DOHH2 (cell line): ENCODE measurements at regions not wholly inside any gene's neighbourhood (a gene's known extent, or its start where the extent isn't known, plus 50 kb on each side); places are given as distances from the start of the nearest gene placed in this dataset.

Experiments
- H3F3A ChIP-seq: fragments of 200-600 bp; sonication (generic), shearing (Covaris generic); 2 replicates; pipeline ENCODE4 v1.6.0; 2016; ENCODE audit warnings: antibody characterized with exemption, mild to moderate bottlenecking; ENCODE audit not compliant: control insufficient read depth, insufficient read depth
- H3K27ac ChIP-seq: fragments of 200-600 bp; sonication (generic); 2 replicates; pipeline ENCODE4 v1.5.1; 2014; ENCODE audit warnings: low read depth, mild to moderate bottlenecking, low read length, moderate library complexity
- H3K27me3 ChIP-seq: fragments of 200-600 bp; sonication (generic); 2 replicates; pipeline ENCODE4 v1.6.1; 2014; ENCODE audit warnings: mild to moderate bottlenecking, low read length, mixed read lengths; ENCODE audit not compliant: control insufficient read depth
- H3K36me3 ChIP-seq: fragments of 200-600 bp; sonication (generic); 2 replicates; pipeline ENCODE4 v1.6.1; 2014; ENCODE audit warnings: mild to moderate bottlenecking, low read length, moderate library complexity, mixed read lengths; ENCODE audit not compliant: control insufficient read depth
- H3K4me1 ChIP-seq: fragments of 200-600 bp; sonication (generic); 2 replicates; pipeline ENCODE4 v1.6.1; 2014; ENCODE audit warnings: mild to moderate bottlenecking, low read length, mixed read lengths; ENCODE audit not compliant: control insufficient read depth
- H3K4me2 ChIP-seq: fragments of 200-600 bp; sonication (generic); 2 replicates; pipeline ENCODE4 v1.6.0; 2014; ENCODE audit warnings: mild to moderate bottlenecking, low read length, moderate library complexity
- H3K4me3 ChIP-seq: fragments of 200-600 bp; sonication (generic); 2 replicates; pipeline ENCODE4 v1.5.1; 2014; ENCODE audit warnings: mild to moderate bottlenecking, low read length, mixed read lengths
- H3K79me2 ChIP-seq: fragments of 200-600 bp; sonication (generic); 2 replicates; pipeline ENCODE4 v1.6.1; 2014; ENCODE audit warnings: mild to moderate bottlenecking, low read length, mixed read lengths; ENCODE audit not compliant: control insufficient read depth
- H3K9me2 ChIP-seq: fragments of 200-600 bp; sonication (generic); replicated peaks from 2 replicates; pipeline ENCODE4 v1.6.1; 2014; ENCODE audit warnings: mild to moderate bottlenecking, low read length, mixed read lengths; ENCODE audit not compliant: control insufficient read depth
- H3K9me3 ChIP-seq: fragments of 200-600 bp; sonication (generic); 2 replicates; pipeline ENCODE4 v1.6.1; 2014; ENCODE audit warnings: antibody characterized with exemption, low read length, mixed read lengths; ENCODE audit not compliant: control insufficient read depth, insufficient read depth
- H4K20me1 ChIP-seq: fragments of 200-600 bp; sonication (generic); 2 replicates; pipeline ENCODE4 v1.6.0; 2014; ENCODE audit warnings: low read depth, mild to moderate bottlenecking, antibody characterized with exemption, low read length, moderate library complexity; ENCODE audit not compliant: control insufficient read depth, insufficient read depth
- EZH2phosphoT487 ChIP-seq: fragments of 200-600 bp; sonication (generic); IDR thresholded peaks from 2 replicates; pipeline ENCODE4 v1.6.1; 2017; ENCODE audit warnings: borderline replicate concordance, mild to moderate bottlenecking, antibody characterized with exemption, low read length, moderate library complexity, mixed read lengths
- TF ChIP-seq, protein P1 (sequence below): fragments of 200-600 bp; sonication (generic); IDR thresholded peaks from one replicate; pipeline ENCODE4 v1.5.1; 2014; ENCODE audit warnings: antibody characterized with exemption, mild to moderate bottlenecking, low read depth, low read length; ENCODE audit not compliant: poor library complexity, severe bottlenecking

DNA sequence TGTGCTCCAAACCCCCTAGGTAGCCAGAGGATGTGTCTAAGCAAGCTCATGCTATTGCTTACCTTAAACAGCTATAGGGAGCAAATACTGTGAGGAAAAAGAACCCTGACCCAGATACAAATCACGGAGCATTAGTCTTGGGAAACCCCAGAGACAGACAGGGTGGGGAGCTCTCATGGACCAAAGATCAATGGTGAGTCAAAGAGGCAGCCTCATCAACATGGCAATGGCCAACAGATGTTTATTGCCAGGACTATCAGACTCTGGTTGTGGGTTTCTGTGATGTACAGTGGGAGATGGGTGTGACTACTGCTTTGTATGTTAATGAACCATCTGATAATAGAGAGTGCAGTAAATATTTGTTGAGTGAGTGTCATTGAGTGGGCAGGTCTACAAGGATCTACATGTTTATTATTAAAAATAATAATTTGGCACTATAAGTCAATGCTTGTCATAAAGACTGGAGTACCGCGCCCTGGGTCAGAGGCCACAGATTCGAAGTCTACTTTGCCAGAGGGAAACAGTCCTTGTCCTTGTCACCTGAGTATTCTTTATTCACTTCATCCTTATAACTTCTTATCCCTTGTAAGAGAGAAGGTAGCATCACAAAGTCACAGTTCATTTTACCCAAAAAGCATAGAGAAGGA, 56.5 kb upstream of the RAI14 start:
- no peaks in the 10 kb centered on the region for H3K9me3 ChIP-seq
- H3K9me2 ChIP-seq = no peaks in the 10 kb centered on the region
- no peak overlapping the region for H3K4me2 ChIP-seq
- H3K4me1 ChIP-seq = no peaks in the 10 kb centered on the region
- H3K27me3 ChIP-seq = no peaks in the 10 kb centered on the region
- H3K79me2 ChIP-seq = no peaks in the 10 kb centered on the region
- no peaks in the 10 kb centered on the region for H4K20me1 ChIP-seq
- H3K36me3 ChIP-seq = no peaks in the 10 kb centered on the region
- H3K27ac ChIP-seq = no peak overlapping the region
- no peak overlapping the region for H3K4me3 ChIP-seq
- H3F3A ChIP-seq = no peaks in the 10 kb centered on the region
- no peak for TF ChIP-seq EZH2phosphoT487
- TF ChIP-seq, protein P1, sequence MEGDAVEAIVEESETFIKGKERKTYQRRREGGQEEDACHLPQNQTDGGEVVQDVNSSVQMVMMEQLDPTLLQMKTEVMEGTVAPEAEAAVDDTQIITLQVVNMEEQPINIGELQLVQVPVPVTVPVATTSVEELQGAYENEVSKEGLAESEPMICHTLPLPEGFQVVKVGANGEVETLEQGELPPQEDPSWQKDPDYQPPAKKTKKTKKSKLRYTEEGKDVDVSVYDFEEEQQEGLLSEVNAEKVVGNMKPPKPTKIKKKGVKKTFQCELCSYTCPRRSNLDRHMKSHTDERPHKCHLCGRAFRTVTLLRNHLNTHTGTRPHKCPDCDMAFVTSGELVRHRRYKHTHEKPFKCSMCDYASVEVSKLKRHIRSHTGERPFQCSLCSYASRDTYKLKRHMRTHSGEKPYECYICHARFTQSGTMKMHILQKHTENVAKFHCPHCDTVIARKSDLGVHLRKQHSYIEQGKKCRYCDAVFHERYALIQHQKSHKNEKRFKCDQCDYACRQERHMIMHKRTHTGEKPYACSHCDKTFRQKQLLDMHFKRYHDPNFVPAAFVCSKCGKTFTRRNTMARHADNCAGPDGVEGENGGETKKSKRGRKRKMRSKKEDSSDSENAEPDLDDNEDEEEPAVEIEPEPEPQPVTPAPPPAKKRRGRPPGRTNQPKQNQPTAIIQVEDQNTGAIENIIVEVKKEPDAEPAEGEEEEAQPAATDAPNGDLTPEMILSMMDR = no peak

DNA sequence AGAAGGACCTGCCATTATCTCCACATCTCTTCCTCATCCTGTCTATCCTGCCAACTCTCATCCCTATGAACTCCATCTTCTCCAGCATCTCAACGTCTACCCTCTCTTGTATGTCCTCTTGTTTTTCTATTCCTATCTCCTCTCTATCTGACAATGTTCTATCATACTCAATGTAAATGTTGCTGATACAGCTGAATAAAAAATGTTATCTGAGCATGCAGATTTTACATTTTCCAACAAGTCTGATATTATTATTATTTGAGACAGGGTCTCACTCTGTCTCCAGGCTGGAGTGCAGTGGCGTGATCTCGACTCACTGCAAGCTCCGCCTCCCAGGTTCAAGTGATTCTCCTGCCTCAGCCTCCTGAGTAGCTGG, 56.0 kb upstream of the RAI14 start:
- no peaks in the 10 kb centered on the region for H3F3A ChIP-seq
- no peaks in the 10 kb centered on the region for H3K36me3 ChIP-seq
- no peaks in the 10 kb centered on the region for H4K20me1 ChIP-seq
- H3K4me3 ChIP-seq = no peak overlapping the region
- H3K27me3 ChIP-seq = no peaks in the 10 kb centered on the region
- no peak for TF ChIP-seq EZH2phosphoT487
- TF ChIP-seq, protein P1 = no peak
- H3K27ac ChIP-seq = no peak overlapping the region
- no peaks in the 10 kb centered on the region for H3K79me2 ChIP-seq
- H3K9me3 ChIP-seq = no peaks in the 10 kb centered on the region
- H3K9me2 ChIP-seq = no peaks in the 10 kb centered on the region
- H3K4me1 ChIP-seq = no peaks in the 10 kb centered on the region
- H3K4me2 ChIP-seq = no peak overlapping the region

DNA sequence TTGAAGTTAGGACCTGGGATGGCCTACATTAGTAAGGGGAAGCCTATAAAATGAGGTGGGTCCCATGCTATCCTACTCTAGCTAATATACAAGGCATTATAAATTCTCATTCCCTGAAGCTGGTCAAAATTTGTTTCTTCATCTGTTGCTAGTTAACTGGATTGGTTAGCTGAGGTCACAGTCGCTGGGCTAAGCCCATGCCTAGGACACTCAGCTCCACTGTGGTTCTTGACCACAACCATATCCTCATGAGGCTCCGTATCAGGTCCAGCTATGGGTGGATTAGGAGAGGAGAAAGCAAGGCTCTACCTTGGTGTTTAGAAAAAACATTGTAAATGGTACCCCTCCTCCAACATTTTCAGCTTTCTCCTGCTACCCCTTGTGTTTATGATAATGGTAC, 52.8 kb upstream of the RAI14 start:
- no peaks in the 10 kb centered on the region for H3K79me2 ChIP-seq
- H3K4me1 ChIP-seq = no peaks in the 10 kb centered on the region
- no peak overlapping the region for H3K4me2 ChIP-seq
- H3K9me2 ChIP-seq = no peaks in the 10 kb centered on the region
- H3K36me3 ChIP-seq = no peaks in the 10 kb centered on the region
- H3F3A ChIP-seq = no peaks in the 10 kb centered on the region
- no peaks in the 10 kb centered on the region for H4K20me1 ChIP-seq
- TF ChIP-seq EZH2phosphoT487 = no peak
- TF ChIP-seq, protein P1 = no peak
- H3K4me3 ChIP-seq = no peak overlapping the region
- H3K27ac ChIP-seq = no peak overlapping the region
- H3K27me3 ChIP-seq = no peaks in the 10 kb centered on the region
- H3K9me3 ChIP-seq = no peaks in the 10 kb centered on the region
